OCI-M2 (cell line): ENCODE measurements at regions not wholly inside any gene's neighbourhood (a gene's known extent, or its start where the extent isn't known, plus 50 kb on each side); places are given as distances from the start of the nearest gene placed in this dataset.
"Not testable (repeated sequence)": the region's sequence is repeated elsewhere in the genome, so short reads cannot be mapped to it uniquely, and the experiment has no call there.

Experiments
- DNase-seq: peaks from one replicate; lab custom pipeline; 2025; ENCODE audit not compliant: unreplicated experiment; lab: John Stamatoyannopoulos, UW

DNA sequence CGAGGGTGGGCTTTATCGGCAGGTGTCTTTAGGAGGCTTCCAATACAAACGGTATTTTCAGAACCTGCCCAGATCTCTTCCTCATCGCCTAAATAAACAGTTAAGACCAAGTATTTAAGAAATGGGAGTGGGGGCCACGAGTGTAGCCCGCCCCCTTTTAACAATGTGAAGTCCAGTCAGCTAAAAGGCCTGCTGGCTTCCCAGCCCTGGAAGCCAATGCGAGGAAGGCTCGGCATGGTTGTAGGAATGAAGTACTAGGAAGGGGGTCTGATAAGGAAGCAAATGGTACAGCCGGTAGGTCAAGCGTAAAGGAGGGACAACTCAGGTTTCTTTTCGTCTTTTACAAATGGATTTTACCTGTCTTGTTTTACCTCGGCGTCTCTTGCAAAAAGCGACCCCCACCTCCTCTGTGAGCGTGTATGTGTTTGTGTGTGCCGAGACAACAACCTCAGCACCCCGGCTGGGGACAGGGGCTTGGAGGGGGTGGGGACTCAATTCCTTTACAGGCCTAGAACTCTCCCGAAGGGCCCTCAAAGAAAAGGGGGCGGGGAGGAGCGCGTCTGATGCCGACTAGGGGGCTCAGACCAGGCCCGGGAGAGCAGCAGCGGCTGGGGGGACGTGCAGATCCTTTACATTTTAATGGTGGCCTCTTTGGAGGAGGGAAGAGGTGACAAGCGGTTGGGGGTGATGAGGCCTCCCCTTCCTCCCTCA lies 147.6 kb downstream of the GPR85 start:
- DNase-seq: peak; percentile 78

GRCh38 chr7:112937651-112938415 lies 147.6 kb upstream of the TMEM168 start:
- no peak for DNase-seq

- no peak for DNase-seq
These were observed 143.4 kb upstream of the TMEM168 start for GRCh38 chr7:112933598-112933997.

- no peak for DNase-seq
These were observed 140.6 kb upstream of the TMEM168 start for GRCh38 chr7:112930787-112931186.

DNA sequence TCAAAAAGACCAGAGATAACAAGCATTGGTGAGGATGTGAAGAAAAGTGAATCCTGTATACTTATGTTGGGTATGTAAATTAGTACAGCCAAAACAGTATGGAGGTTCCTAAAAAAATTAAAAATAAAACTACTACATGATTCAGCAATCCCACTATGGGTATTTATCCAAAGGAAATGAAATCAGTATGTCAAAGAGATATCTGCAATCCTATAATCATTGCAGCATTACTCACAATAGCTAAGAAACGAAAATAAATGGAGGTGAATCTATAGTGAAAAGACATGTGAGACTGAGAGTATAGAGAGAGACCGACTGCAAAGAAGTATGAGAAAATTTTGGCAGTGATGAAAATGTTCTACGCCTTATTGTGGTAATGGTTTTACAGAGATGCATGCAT lies 139.2 kb upstream of the TMEM168 start:
- DNase-seq: no peak

DNA sequence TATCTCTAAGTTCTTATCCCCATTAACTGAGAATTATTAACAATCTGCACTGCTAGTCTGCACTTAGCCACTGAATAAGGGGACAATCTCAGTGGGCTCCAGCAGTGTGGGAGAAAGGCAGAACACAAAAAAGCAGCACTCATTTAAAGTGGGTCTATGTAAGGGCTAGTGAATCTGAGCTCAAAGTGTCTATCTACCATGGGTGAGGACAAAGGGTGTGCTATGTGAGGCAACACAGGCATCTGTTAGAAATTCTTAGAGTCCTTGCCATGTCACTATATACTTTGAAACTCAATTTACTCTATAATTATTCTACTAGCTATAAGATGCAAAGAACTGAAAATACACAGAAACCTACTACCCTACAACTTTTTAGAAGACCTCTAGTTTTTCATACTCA lies 135.8 kb upstream of the TMEM168 start:
- no peak for DNase-seq

DNA sequence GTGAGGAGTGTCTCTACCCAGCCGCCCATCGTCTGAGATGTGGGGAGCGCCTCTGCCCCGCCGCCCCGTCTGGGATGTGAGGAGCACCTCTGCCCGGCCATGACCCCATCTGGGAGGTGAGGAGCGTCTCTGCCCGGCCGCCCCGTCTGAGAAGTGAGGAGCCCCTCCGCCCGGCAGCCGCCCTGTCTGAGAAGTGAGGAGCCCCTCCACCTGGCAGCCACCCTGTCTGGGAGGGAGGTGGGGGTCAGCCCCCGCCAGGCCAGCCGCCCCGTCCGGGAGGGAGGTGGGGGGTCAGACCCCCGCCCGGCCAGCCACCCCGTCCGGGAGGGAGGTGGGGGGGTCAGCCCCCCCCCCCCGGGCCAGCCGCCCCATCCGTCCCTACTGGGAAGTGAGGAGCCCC lies 132.4 kb upstream of the TMEM168 start:
- DNase-seq: not testable (repeated sequence)

DNA sequence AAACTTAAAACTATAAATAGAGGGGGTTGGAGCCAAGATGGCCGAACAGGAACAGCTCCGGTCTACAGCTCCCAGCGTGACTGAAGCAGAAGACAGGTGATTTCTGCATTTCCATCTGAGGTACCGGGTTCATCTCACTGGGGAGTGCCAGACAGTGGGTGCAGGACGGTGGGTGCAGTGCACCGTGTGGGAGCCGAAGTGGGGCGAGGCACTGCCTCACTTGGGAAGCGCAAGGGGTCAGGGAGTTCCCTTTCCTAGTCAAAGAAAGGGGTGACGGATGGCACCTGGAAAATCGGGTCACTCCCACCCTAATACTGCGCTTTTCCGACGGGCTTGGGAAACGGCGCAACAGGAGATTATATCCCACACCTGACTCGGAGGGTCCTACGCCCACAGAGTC lies 126.2 kb upstream of the TMEM168 start:
- DNase-seq: not testable (repeated sequence)

GRCh38 chr7:112908086-112908485 lies 117.9 kb upstream of the TMEM168 start:
- DNase-seq: no peak

DNA sequence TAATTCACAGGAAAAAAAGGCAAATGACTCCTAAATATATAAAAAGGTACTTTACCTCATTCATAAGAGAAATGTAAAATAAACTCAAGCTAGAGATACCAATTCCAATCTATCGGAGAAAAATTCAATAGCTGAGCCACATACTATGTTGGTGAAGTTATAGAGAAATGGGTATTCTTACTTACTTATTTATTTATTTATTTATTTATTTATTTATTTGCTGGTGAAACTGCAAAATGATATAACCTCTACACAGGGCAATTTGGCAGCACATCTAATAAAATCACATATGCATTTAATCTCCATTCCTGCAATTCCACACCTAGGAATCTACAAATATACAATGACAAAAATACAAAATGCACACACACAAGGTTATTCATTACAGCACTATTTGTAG lies 117.5 kb upstream of the TMEM168 start:
- no peak for DNase-seq

GRCh38 chr7:112905950-112906349 lies 115.8 kb upstream of the TMEM168 start:
- DNase-seq: no peak

DNA sequence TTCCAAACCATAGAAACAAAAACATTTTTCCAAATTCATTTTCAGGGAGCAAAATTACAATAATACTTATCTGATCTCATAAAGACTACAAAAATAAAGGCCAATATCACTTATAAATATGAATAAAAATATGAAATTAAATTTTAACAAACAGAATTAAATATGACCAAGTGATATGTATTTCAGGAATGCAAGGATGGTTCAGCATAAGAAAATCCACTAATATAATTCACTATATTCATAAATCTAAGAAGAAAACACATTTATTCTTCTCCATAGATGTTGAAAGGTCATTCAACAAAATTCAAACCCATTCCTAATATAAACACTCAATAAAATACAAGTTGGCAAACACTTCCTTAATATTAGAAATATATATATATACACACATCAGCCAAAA lies 115.2 kb upstream of the TMEM168 start:
- no peak for DNase-seq

DNA sequence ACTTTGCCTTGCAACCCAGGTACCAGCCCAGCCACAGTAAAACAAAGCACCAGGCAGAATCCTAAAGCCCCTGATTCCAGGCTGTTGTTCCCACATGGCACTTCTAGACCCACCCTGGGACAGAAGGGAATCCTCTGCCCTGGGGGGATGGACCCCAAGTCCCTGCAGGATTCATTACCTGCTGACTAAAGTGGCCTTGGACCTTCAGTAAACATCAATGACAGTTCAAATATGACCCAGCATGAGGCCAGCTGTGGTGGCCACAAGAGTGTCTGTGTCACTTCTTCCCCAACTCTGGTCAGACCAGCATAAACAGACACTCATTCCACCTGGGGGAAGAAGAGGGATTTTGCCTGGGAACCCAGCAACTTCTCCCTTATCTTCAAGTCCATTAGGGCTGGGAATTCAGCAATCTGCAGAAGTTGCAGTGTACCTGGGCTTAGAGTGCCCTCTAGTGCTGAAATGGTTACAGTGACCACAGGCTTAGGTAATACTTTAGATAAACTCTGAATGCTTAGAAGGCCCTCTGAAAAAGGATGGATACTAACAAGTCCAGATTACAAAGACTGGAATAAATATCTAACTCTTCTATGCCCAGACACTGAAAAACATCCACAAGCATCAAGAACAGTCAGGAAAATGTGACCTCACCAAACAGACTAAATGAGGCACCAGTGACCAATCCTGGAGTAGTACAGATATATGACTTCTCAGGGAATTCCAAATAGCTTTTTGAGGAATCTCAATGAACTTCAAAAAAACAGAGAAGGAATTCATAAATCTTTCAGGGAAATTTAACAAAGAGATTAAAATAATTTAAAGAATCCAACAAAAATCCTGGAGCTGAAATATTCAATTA lies 108.5 kb upstream of the TMEM168 start:
- DNase-seq: peak; percentile 30

DNA sequence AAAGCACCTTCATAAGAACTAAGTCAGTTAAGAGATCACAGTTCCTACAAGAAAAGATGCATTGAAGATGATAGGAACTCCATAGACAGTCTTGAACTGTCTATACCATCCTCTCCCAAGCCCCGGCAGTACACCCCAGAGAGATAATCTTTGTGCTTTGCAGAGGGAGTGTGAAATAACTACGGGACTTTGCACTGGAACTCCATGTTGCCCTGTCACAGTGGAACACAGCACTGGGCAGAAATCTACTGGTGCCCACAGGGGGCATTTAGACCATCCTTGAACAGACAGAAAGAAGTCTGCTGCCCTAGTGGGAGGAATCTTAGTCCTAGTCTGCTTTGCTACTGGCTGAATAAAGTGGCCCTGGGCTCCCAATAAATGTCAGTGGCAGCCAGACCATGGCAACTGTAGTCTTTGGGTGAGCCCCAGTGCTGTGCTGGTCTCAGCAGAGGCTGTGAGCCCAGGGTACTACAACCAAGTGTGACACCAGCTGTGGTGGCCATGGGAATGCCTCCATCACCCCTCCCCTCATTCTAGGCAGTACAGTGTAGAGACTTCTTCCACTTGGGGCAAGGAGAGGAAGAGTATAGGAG lies 107.7 kb upstream of the TMEM168 start:
- no peak for DNase-seq

DNA sequence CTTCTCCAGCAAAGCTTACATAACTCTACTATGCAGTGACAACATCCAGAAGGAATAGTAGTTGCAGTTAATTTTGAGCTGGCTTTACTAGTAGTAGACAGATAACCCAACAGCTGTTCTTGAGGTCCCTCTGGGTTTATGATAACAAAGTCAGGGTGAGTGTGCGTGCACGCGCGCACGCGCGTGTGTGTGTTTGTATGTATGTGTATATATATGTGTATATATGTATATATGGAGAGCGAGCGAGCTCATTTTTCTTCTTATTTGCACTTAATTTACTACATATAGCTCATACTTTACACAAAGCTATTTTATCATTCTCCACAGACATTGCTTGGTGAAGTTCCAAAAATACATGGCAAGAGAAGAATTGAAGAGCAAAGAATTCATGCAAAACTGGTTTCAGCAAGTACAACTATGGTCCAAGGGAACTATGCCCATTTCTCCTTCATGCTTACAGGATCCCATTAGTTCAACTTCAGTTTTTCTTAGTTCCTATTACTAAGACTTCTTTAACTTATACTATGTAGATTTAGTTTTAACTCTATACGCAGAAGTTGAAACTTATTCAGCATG lies 105.9 kb upstream of the TMEM168 start:
- DNase-seq: no peak

DNA sequence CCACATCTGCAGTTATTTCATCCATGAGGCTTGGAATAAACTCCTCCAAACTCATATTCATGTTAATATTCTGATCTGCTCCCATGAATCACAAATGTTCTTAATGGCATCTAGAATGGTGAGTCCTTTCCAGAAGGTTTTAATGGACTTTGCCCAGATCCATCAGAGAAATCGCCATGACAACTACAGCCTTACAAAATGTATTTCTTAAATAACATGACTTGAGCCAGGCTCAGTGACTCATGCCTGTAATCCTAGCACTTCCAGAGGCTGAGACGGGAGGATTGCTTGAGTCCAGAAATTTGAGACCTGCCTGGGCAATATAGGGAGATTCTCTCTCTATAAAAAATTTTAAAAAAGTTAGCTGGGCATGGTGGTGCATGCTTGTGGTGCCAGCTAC lies 102.1 kb upstream of the TMEM168 start:
- DNase-seq: no peak

- DNase-seq: no peak
These were observed 101.5 kb upstream of the TMEM168 start for GRCh38 chr7:112891698-112892097.

DNA sequence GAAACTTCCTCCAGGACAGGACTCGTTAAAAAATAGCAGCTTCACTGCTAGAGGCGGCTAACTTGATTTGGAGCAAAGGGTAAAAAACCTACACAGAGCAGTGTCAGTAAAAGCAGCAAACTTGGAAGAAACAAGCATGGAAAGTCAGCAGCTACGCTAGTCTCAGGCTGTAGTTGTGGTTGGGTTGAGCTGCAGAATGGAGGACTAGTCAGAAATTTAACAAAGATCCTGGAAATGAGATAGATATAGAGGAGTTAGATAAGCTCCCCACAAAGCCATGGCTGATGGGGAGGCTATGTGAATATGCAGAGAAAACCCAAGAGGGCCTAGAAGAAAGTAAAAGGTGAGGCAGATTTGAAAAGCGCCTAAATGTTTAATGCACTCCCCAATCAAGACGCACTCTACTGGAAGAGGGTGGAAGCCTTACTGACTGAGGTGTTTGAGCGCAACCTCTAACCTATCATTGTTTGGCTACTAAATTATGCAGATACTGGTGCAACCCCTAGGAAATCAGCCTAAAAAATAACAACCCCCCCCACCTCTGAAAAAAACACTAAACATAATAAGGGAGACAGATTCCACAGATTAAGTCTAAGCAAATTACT lies 99.7 kb upstream of the TMEM168 start:
- DNase-seq: no peak

- no peak for DNase-seq
These were observed 99.1 kb upstream of the TMEM168 start for GRCh38 chr7:112889268-112889667.

GRCh38 chr7:112888781-112889180 lies 98.6 kb upstream of the TMEM168 start:
- no peak for DNase-seq

GRCh38 chr7:112887976-112888375 lies 97.8 kb upstream of the TMEM168 start:
- no peak for DNase-seq
